ENCODE measurements at regions not wholly inside any gene's neighbourhood (a gene's known extent, or its start where the extent isn't known, plus 50 kb on each side); places are given as distances from the start of the nearest gene placed in this dataset.

DNA sequence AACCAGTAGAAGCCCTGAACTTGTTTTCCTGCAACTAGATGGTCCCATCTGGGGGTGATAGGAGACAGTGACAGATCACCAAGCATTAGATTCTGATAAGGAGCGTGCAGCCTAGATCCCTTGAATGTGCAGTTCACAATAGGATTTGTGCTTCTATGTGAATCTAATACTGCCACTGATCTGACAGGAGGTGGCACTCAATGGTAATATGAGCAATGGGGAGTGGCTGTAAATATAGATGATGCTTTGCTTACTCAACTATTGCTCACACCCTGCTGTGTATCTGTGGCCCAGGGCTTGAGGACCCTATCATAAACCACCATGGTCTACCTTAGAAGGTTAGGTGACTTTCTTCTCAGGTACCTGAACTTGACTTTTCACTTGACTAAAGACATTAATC is 417.1 kb upstream of the ARHGEF26 start:
- TF ChIP-seq CTCF (conservative IDR thresholded peaks at IDR 0.05; ENCODE audit: low read length): no peak
- TF ChIP-seq EZH2phosphoT487 (IDR thresholded peaks at IDR 0.05; ENCODE audit: borderline replicate concordance): no peak
